ENCODE measurements at regions not wholly inside any gene's neighbourhood (a gene's known extent, or its start where the extent isn't known, plus 50 kb on each side); places are given as distances from the start of the nearest gene placed in this dataset.

DNA sequence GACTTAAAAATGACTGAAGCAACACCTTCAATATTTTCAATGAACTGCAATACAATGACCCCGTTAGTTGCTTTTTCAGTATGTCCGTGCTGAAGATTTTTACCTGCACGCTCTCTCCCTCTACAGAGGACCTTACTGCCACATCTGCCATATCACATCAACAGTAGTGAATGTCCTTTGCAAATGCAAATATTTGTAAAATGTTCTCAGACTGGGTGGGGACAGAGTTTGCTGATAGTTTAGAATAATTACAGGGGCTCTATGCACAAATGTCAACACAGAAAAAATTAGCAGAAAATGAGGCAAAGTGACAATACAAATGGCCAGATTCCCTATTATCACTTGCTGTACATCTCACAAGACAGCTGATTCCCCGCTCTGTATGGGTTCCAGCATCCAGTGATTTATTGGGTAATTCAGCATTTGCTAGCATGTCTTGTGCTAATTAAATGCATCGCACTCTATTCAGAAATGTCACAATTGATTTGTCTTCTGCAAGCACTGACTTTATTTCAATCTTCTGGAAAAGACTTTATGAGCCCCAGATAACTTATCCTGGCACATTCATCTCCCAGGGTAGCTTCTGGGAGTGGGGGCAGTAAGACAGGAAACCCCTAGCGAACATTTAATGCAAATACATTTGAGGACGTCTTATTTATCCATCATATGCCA, 69.1 kb upstream of the PTER start:
- no peak for DNase-seq (ENCODE audit: low read depth in 1 of 2, low spot score in 2 of 2)
- no peak overlapping the region for H2AK5ac ChIP-seq (ENCODE audit: low read depth, low read length)
- H3K79me1 ChIP-seq (ENCODE audit: low read depth, low read length) = no peaks in the 10 kb centered on the region
- H2BK120ac ChIP-seq (replicated peaks; ENCODE audit: low read depth, low read length) = no peak overlapping the region
- H3K79me2 ChIP-seq (ENCODE audit: control insufficient read depth in 1 of 2, insufficient read depth in 2 of 2, low read length in 2 of 2) = no peaks in the 10 kb centered on the region; a peak in 1 of 4 replicates
- H3K18ac ChIP-seq (ENCODE audit: extremely low read depth, low read length) = no peak overlapping the region
- no peaks in the 10 kb centered on the region for H3K23me2 ChIP-seq (ENCODE audit: low read depth, low read length)
- H3K4me2 ChIP-seq (ENCODE audit: insufficient read depth in 1 of 2, low read depth in 2 of 2, low read length in 2 of 2) = no peak overlapping the region
- no peaks in the 10 kb centered on the region for H3K9me3 ChIP-seq (ENCODE audit: insufficient read depth in 2 of 2, low read depth in 1 of 2, low read length in 1 of 2)
- 84% methylated on average over 7 of the region's 7 CpGs; no CpG with 5 or more reads in 1 of the 2 experiments for WGBS, 2 experiments (ENCODE audit: extremely low coverage in 1 of 2, insufficient coverage in 1 of 2, insufficient read length in 1 of 2, insufficient replicate concordance in 2 of 2, low coverage in 1 of 2, low lambda C conversion rate in 2 of 2, missing lambda C conversion rate in 1 of 2)
- no peak overlapping the region for H4K91ac ChIP-seq (replicated peaks; ENCODE audit: insufficient read length, low read length)
- no peak overlapping the region for H4K5ac ChIP-seq (ENCODE audit: insufficient read length, low read depth, low read length)
- POLR2A ChIA-PET (ENCODE audit: partially characterized antibody) = no interaction called here
- peak; percentile 28 for FAIRE-seq
- no peak overlapping the region for H3K4me3 ChIP-seq (ENCODE audit: extremely low read depth in 1 of 4, insufficient read depth in 2 of 4, low read depth in 3 of 4, low read length in 4 of 4)
- no peak overlapping the region for H2BK12ac ChIP-seq (ENCODE audit: low read depth, low read length)
- H2AFZ ChIP-seq (ENCODE audit: low read length) = no peak overlapping the region
- H3K27me3 ChIP-seq (replicated peaks in 1 of 4; ENCODE audit: control insufficient read depth in 3 of 4, extremely low read depth in 1 of 4, insufficient read depth in 3 of 4, low read length in 3 of 4) = no peaks in the 10 kb centered on the region
- H3K56ac ChIP-seq (replicated peaks; ENCODE audit: insufficient read length, low read depth, low read length) = no peak overlapping the region
- H2BK5ac ChIP-seq (ENCODE audit: low read depth, low read length) = no peak overlapping the region
- no peak overlapping the region for H2BK20ac ChIP-seq (ENCODE audit: low read length)
- peaks cover 0 to 5% (median 0%) of the 10 kb centered on the region in 4 experiments; a peak in 1 of 7 replicates for H3K4me1 ChIP-seq (replicated peaks in 1 of 4; ENCODE audit: control insufficient read depth in 3 of 4, insufficient read depth in 4 of 4, low read length in 3 of 4)
- H4K20me1 ChIP-seq (replicated peaks in 1 of 2; ENCODE audit: control insufficient read depth in 1 of 2, insufficient read depth in 2 of 2, low read length in 2 of 2) = no peaks in the 10 kb centered on the region
- no peak overlapping the region for H3K14ac ChIP-seq (ENCODE audit: insufficient read length)
- H3K36me3 ChIP-seq (ENCODE audit: control insufficient read depth in 2 of 4, insufficient read depth in 4 of 4, low read length in 3 of 4) = no peaks in the 10 kb centered on the region
- H3K9ac ChIP-seq (replicated peaks in 1 of 4; ENCODE audit: extremely low read depth in 1 of 4, low read depth in 3 of 4, low read length in 3 of 4) = no peak overlapping the region
- no peak overlapping the region for H2BK15ac ChIP-seq (ENCODE audit: low read length)
- no peak overlapping the region for H3K23ac ChIP-seq (ENCODE audit: insufficient read length)
- CTCF ChIA-PET (ENCODE audit: partially characterized antibody) = interaction anchor here (0.6 to 0.7 kb wide), 2 partner anchors 198 to 263 kb away, joined by 3 read pairs; no protein-coding TSS in a partner anchor
- H4K8ac ChIP-seq (ENCODE audit: extremely low read depth, insufficient read depth, low read length) = no peak overlapping the region
- H3K27ac ChIP-seq (ENCODE audit: low read depth, low read length) = no peak overlapping the region
- no peak overlapping the region for H3K4ac ChIP-seq (replicated peaks; ENCODE audit: insufficient read length, low read depth, low read length)
- TF ChIP-seq HDAC6 (IDR thresholded peaks at IDR 0.05; ENCODE audit: low read depth, low read length) = no peak
- TF ChIP-seq, protein P1, sequence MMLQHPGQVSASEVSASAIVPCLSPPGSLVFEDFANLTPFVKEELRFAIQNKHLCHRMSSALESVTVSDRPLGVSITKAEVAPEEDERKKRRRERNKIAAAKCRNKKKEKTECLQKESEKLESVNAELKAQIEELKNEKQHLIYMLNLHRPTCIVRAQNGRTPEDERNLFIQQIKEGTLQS (IDR thresholded peaks at IDR 0.05; ENCODE audit: insufficient read depth, low read depth, low read length) = no peak
- TF ChIP-seq POLR2A (IDR thresholded peaks at IDR 0.05; ENCODE audit: control extremely low read depth in 1 of 2, low read depth in 2 of 2, low read length in 2 of 2) = no peak
- no peak for TF ChIP-seq YY1 (IDR thresholded peaks at IDR 0.05; ENCODE audit: low read depth, low read length)
- TF ChIP-seq CHD1 (IDR thresholded peaks at IDR 0.05; ENCODE audit: low read depth, low read length) = no peak
- TF ChIP-seq TAF1 (IDR thresholded peaks at IDR 0.05; ENCODE audit: low read depth, low read length) = no peak
- TF ChIP-seq SP2 (IDR thresholded peaks at IDR 0.05; ENCODE audit: low read length) = no peak
- TF ChIP-seq RXRA (IDR thresholded peaks at IDR 0.05; ENCODE audit: insufficient read depth, low read depth, low read length) = no peak
- TF ChIP-seq EZH2 (IDR thresholded peaks at IDR 0.05; ENCODE audit: low read depth, low read length, severe bottlenecking) = no peak
- TF ChIP-seq, protein P2, sequence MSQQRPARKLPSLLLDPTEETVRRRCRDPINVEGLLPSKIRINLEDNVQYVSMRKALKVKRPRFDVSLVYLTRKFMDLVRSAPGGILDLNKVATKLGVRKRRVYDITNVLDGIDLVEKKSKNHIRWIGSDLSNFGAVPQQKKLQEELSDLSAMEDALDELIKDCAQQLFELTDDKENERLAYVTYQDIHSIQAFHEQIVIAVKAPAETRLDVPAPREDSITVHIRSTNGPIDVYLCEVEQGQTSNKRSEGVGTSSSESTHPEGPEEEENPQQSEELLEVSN (IDR thresholded peaks at IDR 0.05) = no peak
- TF ChIP-seq SP4 (IDR thresholded peaks at IDR 0.05; ENCODE audit: low read length) = no peak
